HG03097 (cell line): ENCODE measurements at regions not wholly inside any gene's neighbourhood (a gene's known extent, or its start where the extent isn't known, plus 50 kb on each side); places are given as distances from the start of the nearest gene placed in this dataset.

ENCODE experiments used
- ATAC-seq: cut with Tn5 transposase; IDR thresholded peaks from one replicate; pipeline ENCODE4 v1.9.1; 2021; ENCODE audit not compliant: unreplicated experiment, low FRiP score

DNA sequence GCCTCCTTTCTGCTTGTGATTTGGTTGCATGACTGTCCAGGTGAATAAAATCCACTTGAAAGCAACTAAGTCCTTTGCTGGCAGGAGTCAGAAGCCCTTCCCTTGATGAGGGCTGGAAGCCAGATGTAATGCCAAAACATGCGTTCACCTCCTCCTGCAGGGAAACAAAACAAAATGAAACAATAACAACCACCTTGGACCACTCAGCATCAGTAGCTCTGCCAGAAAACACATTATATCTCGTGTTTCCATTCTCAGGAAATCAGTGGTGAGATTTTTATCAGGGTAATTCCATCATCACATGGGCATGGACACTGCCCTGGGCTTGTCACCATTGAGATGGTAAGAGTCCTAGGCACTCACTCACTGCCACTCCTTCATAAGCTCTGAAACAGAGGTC lies 350.3 kb upstream of the ACTBL2 start:
- no peak for ATAC-seq

DNA sequence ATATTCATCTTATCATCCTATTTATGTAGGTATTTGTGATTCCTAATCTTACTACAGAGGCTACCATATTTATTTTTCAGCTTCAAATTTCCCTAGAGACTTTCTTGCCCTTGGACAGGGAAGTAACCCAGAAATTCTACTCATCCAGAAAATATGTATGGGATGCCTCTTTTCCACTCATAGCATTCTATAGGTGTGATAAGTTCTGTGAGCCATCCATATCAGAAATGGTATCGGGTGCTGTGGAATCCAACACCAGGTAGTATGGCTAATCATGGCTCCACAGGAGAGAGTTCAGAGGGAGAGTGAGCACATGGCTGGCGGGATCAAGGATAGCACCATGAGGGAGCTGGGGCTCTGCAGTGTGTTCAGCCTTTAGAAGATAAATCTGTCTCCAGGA lies 349.3 kb upstream of the ACTBL2 start:
- no peak for ATAC-seq

DNA sequence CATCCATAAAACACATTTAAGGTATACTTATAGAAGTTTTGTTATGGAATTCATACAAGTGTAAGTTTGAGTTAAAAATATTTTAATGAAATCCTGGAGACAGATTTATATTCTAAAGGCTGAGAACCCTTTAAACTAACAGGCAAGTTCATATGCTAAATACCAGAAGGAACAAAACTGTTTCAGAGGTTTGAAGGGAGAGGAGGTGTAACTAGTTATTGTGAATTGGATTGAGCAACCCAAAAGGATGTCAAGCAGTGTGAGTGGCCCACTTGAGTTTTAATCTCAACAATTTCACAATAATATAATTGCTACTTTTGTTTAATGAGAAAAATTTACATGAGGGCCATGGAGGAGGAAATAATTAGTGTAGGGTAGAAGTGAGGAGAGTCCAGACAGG lies 348.5 kb upstream of the ACTBL2 start:
- no peak for ATAC-seq

DNA sequence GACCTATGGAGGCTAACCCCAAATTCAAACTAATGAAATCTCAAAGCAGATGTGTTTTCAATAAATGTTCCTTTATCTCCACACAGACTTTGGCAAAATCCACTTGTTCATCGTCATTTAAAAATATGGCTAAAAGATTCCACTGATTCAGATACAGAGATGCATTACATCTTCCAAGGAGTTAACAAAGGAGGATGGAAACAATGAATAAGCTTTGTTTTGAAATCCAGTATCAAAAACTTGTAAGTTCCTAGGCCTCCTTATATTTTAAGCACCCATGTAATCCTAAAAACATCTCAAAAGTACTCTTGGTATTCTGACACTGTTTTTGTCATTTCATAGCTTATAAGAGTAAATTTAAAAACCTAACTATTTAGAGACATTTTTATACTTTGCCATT lies 345.6 kb upstream of the ACTBL2 start:
- ATAC-seq, result no peak

DNA sequence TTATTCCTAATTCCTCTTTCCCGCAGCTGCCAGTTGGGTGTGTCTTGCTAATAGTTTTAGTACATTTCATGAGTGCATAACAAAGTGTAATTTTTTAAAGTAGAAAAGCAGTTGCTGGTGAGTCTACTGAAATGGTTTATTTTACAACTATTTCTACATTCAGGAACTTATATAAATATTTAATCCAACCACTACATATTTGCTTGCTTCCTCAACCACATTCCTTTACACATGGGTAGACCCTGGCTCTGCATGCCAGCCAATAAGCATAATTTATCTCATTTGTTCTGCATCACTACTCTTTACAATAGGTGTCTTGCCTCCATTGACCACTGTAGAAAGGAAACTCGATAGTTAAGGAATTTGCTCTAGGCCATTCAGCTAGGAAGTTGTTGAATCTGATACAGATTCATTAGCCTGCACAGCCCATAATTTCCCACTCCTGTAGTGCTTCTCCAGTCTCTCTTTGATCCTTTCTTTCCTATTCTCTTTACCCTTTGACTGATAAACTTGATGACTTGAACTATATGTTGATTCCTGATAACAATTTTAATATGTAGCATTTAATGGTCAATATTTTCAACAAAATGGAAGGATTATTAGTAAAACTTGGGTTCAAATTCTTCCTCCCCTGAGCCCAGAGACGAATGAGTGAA lies 342.5 kb upstream of the ACTBL2 start:
- no peak for ATAC-seq

DNA sequence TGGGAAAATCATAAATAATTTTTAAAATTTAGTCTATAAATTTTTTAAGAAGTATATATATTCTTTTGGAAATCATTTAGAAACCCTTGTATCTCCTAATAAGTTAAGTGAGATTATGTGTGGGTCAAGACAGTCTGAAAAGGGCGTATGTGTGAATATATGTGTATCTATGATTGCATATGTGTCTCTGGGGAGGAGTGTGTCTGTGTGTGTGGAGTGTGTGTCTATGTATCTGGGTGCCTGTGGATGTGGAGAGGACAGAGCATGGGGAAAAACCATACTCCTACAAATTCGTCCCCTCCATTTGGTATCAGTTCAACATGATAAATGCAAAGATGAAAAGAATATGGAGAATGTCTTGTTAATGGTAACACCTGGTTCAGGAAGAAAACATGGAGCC lies 342.0 kb upstream of the ACTBL2 start:
- no peak for ATAC-seq

DNA sequence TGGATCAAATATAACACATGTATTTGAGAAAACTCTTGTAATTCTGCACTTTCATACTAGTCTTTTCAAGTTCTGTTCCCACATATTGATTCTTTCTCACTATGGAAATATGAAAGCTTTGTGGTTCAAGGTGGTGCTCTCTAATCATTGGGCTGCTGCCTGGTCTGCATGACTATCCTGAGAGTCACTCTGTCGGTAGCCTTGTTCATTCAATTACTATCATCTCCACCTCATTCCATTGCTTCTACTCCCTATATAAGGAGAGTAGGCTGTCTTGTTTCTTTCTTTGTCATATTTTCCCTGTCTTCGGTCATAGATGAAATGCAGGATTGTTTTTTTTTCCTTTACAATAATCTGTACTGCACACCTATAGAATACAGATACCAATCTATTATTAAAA lies 341.4 kb upstream of the ACTBL2 start:
- ATAC-seq, result no peak

DNA sequence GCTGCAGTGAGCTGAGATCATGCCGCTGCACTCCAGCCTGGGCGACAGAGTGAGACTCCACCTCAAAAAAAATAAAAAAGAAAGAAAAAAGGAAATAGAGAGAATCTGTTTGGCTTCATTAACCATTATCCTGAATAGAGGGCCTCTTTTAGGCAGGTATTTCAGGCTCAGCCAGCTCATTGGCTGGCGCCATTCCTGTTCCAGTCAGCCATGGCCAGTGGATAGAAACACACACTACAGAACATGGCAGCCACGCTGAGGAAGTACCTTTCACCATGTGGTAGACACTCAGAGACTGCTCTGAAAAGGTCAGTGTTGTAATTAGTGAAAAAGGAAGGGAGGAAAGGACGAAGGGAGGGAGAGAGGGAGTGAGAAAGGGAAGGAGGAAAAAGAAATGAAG lies 340.0 kb upstream of the ACTBL2 start:
- no peak for ATAC-seq

DNA sequence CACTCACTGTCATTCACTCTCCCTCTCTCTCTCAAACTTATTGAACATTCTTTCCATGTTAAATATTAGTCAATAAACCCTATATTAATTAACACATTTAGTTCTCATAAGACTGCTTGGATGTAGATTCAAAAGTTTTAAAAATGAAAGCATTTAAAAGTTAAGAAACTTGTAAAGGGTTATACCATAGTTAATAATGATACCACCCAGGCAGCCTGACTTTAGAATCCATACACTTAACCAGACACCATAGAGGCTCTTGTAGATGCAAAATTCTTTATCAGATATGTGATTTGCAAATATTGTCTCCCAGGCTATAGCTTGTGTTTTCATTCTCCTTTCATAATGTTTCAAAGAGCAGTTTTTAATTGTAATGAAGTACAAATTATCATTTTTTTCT lies 335.8 kb upstream of the ACTBL2 start:
- ATAC-seq, result peak; percentile 53

DNA sequence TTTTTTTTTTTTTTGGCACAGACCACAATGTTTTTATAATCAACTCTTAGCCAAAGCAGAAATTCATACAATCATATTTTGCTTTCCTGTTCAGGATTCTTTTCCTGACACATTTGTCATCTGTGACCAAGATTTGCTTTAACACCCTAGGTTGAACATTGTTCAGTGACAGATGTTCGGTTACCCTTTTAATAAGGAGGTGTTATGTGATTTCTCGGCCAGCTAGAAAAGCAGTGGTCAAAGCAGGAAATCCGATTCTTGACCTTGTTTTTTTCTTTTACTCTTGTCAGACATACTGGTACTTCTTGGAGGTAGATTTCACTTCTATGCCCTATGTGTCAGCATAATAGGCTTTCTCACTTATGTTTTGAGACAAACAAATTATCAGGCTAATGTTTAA lies 335.3 kb upstream of the ACTBL2 start:
- peak; percentile 66 for ATAC-seq

DNA sequence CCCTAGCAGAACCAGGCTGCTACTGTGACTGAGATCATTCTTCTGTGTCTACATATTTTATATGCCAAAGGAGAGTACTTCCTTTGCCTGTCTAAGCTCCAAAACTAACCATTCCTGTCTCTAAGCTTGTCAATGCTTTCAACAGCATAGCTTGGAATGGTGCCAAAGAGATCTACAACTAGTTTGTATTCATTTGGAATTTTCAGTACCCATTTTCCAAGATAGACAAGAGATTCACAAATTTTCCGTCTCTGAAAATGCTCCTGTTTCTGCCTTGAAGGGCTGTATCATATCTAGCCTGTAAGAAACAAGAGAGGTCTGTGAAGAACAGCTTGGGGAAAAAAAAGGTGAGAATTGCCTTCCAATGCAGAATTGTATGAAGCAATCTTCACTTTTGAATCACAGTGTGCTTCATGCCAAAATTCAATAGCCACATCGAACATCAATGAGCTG lies 334.4 kb upstream of the ACTBL2 start:
- ATAC-seq, result no peak

DNA sequence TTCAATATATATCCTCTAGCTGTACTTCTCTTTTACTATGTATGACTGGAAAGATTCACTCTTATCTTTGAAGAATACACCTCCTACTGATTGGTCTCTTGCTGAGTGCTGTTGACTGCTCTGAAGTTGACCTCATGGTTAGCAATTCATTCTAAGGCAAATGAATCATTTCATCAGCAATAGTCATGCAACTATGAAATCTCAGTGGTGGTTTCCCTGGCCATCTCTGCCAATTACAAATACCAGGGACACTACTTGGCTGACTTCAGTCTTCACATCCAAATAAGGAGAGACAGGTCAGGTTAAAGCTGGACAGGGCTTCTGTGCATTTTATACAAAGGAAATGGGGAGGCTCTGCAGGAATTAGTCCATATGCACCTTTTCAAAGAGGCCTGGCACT lies 333.5 kb upstream of the ACTBL2 start:
- no peak for ATAC-seq

DNA sequence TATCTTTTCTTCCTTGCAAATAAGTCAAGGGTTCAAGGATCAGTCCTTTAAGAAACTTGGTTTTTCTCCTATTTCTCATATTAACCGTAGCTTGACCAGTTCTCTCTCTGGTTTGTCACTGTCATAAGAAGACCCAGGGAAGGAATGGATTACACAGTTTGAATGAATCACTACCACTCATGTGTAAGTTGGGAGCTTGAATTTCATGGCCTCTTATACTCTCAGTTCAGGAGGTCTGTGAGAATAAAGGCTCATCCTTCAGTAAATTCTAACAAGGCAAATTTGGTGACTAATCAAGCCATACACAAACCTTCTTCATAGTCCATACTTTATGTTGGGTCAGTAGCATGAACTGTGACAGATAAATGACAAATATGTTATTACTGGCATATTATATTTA lies 323.1 kb upstream of the ACTBL2 start:
- ATAC-seq, result no peak

DNA sequence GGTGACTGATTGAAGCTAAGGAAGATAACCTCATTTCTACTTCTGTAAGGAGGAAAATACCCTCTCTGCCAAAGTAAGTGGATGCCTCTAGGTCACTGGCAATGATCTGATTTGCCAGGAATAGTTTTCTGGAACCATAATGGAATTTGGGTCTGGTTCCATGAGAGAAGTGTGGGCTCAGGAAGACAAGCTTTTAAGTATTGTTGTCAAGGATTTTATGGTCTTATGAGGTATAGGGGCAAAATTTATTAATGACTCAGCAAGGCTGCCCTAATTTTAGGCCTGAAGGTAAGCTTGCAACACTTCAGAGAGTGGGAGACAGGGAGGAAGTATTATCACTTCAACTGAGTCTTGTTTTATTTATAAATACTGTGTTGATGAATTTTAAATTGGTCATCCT lies 322.6 kb upstream of the ACTBL2 start:
- ATAC-seq, result no peak

DNA sequence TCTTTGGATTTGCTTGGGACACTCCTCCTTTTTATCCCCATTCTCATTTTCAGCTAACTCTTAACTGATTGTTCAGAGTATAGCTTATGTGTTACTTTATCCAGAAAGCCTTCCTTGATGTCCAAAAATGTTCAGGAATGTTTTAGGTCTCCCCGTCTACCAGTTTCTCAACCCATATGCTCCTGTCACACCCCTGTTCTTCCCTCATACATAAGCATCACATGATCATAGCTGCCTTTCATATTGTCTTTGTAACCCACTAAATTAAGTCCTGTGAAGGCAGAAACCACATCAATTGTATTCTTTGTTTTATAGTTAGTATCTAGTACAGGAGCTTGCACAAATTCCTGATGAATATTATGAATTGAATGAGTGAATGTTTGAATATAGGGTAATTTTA lies 321.9 kb upstream of the ACTBL2 start:
- no peak for ATAC-seq

DNA sequence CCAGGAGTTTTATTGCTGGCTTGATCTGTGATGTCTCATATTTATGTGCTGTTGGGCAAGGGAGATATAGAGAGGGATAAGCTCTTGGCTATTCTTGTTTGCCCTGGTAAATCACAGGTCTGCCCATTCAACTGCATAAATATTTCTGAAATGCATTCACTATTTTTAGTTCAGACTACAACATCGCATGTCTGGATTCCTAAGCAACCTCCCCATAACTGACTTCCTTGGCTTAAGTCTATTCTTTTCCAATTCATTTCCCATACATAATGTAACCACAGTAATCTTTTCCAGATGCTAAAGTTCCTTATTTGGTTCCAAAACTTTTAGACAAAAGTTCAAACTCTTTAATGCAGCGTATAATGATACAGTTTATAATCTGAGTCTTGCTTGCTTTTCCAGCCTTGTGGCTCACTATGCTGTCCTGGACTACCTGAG lies 321.4 kb upstream of the ACTBL2 start:
- ATAC-seq, result no peak

DNA sequence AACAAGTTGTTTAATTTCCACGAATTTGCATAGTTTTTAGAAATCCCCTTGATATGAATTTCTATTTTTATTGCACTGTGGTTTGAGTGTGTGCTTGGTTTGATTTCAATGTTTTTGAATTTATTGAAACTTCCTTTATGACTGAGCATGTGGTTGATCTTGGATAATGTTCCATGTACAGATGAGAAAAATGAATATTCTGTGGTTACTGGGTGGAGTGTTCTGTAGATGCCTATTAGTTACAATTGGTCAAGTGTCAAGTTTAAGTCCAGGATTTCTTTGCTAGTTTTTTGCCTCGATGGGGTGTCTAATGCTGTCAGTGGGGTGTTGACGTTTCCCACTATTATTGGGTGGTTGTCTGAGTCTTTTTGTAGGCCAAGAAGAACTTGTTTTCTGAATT lies 319.5 kb upstream of the ACTBL2 start:
- no peak for ATAC-seq

DNA sequence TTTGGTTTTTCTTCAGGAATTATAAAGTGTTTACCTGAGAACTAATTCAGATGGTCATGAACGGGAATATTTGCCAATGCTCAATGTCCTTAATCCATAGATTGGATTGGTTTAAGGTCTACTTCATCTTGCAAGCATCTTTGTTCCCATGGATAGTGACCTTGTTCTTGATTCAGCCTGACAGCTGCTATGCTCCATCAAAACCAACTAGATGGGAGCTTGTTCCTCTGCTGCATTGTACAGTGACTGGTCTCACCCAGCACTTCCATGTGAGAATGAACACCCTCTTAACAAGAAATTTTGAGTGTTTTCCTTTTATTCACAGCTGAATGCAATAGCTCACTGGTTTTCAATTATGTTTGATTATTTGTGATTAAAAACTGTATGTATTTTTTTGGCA lies 312.6 kb upstream of the ACTBL2 start:
- no peak for ATAC-seq

DNA sequence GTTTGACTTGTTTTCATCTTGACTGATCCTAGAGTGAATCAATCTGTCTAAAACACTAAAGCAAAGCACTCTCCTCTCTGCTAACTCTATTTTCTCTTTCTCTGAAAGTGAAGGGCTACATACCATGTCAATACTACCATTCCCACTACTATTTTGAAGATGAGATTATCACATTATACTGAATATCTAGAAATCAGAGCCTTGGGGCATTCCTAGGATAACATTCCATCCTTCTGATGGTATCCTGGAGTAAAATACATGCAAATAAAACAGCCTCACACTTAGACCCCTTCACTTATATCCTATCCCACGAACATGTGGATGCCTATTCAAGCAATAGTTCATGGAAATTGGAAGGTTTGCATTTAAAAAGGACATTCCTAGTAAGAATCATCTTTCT lies 309.3 kb upstream of the ACTBL2 start:
- no peak for ATAC-seq

DNA sequence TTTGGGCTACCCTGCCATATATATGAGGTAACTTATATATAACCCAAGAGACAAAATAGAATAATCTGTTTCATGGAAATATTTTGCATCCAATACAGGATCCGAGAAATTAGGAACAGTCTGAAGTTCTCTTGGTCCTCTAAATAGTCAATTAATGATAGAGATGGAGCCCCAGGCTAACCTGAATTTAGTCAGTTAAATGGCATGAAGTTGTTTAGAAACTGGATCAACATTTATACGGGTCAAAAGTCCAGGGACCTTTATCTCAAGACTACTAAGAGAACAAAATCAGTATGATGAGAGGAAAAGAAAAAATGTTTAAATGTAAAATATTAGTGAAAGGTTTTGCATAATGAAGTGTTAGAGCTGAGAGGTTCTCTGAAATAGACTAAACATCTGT lies 303.3 kb upstream of the ACTBL2 start:
- no peak for ATAC-seq

DNA sequence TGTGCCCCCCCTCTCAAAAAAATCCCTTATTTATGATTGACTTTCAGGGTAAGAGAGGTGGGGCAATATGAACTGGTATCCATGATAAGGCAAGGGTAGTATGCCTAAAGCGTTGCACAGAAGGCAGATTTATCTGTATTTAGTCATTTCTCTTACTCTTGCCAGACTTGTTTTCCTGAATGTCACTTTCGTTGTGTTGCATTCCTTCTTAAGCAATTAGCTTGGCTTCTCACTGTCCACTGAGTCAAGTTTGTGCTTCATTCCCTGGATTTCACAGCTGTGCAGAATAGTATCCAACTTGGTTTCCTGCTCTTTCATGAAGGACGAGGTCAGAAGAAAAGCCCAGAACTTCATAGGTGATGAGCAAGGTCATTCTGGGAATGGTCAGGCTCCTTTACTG lies 301.5 kb upstream of the ACTBL2 start:
- no peak for ATAC-seq

DNA sequence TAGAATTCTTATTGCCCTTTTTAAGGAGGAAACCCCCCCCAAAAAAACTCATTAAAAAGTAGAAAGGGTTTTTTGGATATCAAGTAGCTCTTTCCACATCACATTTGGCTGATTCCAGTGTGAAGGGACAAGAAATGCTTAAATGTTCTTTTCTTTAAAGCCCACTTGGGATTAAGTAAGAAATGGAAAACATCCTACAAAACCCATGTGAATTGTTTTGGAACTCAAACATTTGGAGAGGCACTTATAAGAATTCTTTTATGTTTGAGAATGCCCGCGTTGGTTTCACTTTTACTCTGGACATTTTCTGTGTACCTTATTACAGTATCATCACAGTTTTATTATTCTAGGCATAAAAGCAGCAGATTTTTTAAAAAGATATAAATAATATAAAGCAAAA lies 301.1 kb upstream of the ACTBL2 start:
- ATAC-seq, result no peak

DNA sequence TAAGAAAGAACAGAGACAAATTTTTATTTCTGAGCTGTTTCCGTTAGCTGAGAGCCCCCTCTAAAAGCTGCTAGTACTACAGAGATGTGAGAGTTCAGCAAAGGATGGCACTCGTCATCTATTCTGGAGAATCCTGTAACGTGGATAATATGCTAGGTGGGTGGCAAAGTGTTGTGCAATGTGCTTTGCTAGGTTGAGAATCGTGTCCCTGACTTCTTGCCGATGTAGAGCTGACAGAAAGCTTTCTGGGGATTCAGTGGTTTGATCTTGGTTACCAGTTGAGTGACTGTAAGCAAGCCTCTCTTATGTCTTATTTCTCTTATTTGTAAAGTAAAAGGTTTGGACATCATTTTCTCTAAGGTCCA lies 298.3 kb upstream of the ACTBL2 start:
- no peak for ATAC-seq
